Uterus (tissue), 3 donors: ENCODE measurements at regions not wholly inside any gene's neighbourhood (a gene's known extent, or its start where the extent isn't known, plus 50 kb on each side); places are given as distances from the start of the nearest gene placed in this dataset.

Source experiments
- DNase-seq, 2 donors: peaks; one replicate each; pipeline ENCODE4 v3.0.0-alpha.2; 2019 to 2020
- H3K27ac ChIP-seq, 2 donors: fragments of 200-600 bp; sonication (generic); 1 replicate in 1 of 2; 2 replicates in 1 of 2; pipeline ENCODE4 v1.5.1; 2016 to 2018
- H3K27me3 ChIP-seq, 2 donors: fragments of 200-600 bp; sonication (generic); one replicate each; pipeline ENCODE4 v1.5.1; 2018 to 2019; ENCODE audit warnings: control low read depth in 1 of 2
- H3K36me3 ChIP-seq, 2 donors: fragments of 200-600 bp; sonication (generic); one replicate each; pipeline ENCODE4 v1.5.1; 2019; ENCODE audit warnings: control low read depth in 1 of 2
- H3K4me1 ChIP-seq, 2 donors: fragments of 200-600 bp; sonication (generic); one replicate each; pipeline ENCODE4 v1.5.1; 2018 to 2019; ENCODE audit warnings: control low read depth in 1 of 2
- H3K4me3 ChIP-seq, 2 donors: fragments of 200-600 bp; sonication (generic); 1 replicate in 1 of 2; 2 replicates in 1 of 2; pipeline ENCODE4 v1.5.1; 2018 to 2019; ENCODE audit warnings: mild to moderate bottlenecking in 1 of 2
- H3K9me3 ChIP-seq, 2 donors: fragments of 200-600 bp; sonication (generic); one replicate each; pipeline ENCODE4 v1.5.1; 2019; ENCODE audit warnings: control low read depth in 1 of 2
- POLR2A ChIP-seq, 2 donors: fragments of 450-650 bp; IDR thresholded peaks; one replicate each; pipeline ENCODE4 v1.6.1; 2016; ENCODE audit warnings: antibody characterized with exemption in 2 of 2, mild to moderate bottlenecking in 1 of 2, moderate library complexity in 1 of 2
- intact Hi-C: fragments of 100-400 bp; cut with DNase I; formaldehyde crosslinking; loops from one replicate; pipeline ENCODE4 v1.15.1; 2023; ENCODE audit warnings: low total_unique reads
- TF ChIP-seq, protein P1 (sequence below), 4 experiments: fragments of 200-600 bp in 2 of 4; fragments of 450-650 bp in 2 of 4; sonication (generic) in 2 of 4; IDR thresholded peaks; one replicate each; pipeline ENCODE4 v1.5.1; 2016 to 2019; ENCODE audit warnings: antibody characterized with exemption in 4 of 4, mild to moderate bottlenecking in 2 of 4, moderate library complexity in 1 of 4
- donor health status: DM: yes; HTN: yes; CAD: no.

DNA sequence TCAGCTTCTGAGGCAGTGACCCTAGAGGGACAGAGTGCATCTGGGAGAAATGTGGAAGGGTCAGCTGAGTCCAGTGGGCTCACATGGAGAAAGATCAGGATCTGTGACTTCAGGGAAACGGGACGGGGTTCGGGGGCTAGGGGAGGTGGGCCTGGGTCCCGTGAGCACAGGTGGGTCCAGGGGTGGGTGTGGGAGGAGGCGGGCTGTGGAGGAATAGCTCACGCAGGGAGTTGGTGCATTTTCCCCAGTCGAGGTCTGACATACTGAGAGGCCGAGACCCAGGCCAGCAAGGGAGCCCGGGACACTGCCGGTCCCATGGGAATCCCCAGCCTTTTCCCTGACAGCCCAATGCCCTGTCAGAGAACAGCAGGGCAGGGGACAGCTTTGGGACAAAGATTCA is 93.1 kb downstream of the TNFAIP2 start:
- H3K27ac ChIP-seq: no peak overlapping the region
- no peak for DNase-seq
- no peaks in the 10 kb centered on the region for H3K9me3 ChIP-seq
- intact Hi-C loops: no loop called here
- peaks cover 0 to 5% of the 10 kb centered on the region in 2 donors for H3K4me1 ChIP-seq
- H3K4me3 ChIP-seq: no peak overlapping the region
- no peak for TF ChIP-seq POLR2A (IDR thresholded peaks at IDR 0.05)
- TF ChIP-seq, protein P1, sequence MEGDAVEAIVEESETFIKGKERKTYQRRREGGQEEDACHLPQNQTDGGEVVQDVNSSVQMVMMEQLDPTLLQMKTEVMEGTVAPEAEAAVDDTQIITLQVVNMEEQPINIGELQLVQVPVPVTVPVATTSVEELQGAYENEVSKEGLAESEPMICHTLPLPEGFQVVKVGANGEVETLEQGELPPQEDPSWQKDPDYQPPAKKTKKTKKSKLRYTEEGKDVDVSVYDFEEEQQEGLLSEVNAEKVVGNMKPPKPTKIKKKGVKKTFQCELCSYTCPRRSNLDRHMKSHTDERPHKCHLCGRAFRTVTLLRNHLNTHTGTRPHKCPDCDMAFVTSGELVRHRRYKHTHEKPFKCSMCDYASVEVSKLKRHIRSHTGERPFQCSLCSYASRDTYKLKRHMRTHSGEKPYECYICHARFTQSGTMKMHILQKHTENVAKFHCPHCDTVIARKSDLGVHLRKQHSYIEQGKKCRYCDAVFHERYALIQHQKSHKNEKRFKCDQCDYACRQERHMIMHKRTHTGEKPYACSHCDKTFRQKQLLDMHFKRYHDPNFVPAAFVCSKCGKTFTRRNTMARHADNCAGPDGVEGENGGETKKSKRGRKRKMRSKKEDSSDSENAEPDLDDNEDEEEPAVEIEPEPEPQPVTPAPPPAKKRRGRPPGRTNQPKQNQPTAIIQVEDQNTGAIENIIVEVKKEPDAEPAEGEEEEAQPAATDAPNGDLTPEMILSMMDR (IDR thresholded peaks at IDR 0.05): no peak
- no peaks in the 10 kb centered on the region for H3K27me3 ChIP-seq
- H3K36me3 ChIP-seq: no peaks in the 10 kb centered on the region

DNA sequence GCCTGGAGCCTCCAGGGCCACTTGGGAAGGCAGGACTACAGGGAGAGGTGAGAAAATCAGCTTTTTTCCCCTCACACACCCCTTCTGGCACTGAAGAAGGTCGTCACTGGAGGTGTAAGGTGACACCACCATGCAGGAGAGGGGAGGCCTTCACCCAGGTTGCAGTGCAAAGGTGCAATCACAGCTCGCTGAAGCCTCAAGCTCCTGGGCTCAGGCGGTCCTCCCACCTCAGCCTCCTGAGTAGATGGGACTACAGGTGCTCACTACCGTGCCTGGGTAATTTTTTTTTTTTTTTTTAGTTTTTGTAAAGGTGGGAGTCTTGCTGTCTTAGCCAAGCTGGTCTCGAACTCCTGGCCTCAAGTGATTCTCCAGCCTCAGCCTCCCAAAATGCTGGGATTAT is 93.6 kb downstream of the TNFAIP2 start:
- Histone ChIP-seq H3K4me3 (no peak overlapping the region), H3K36me3 (no peaks in the 10 kb centered on the region), H3K27ac (no peak overlapping the region), H3K4me1 (peaks cover 0 to 5% of the 10 kb centered on the region in 2 donors), H3K9me3 (no peaks in the 10 kb centered on the region), H3K27me3 (no peaks in the 10 kb centered on the region)
- DNase-seq: no peak
- intact Hi-C loops: no loop called here
- TF ChIP-seq, protein P1 (IDR thresholded peaks at IDR 0.05): no peak
- no peak for TF ChIP-seq POLR2A (IDR thresholded peaks at IDR 0.05)

DNA sequence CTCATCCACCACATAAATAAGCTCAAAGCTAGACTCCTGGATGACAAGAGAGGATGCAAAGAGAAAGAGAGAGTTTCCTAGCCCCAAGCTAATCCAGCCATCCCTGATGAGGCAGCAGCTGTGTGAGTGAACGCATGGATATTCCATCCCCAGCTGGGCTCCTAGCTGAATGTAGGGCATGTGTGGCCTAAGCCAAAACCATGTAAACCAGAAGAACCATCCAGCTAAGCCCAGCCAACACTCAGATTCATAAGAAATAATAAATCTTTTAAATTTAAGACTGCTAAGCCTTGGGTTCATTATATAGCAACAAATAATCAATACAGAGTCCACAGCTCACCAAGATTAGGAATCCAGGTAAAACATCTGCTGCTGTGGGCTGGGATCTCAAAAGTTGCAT is 94.3 kb downstream of the TNFAIP2 start:
- Histone ChIP-seq H3K9me3 (no peaks in the 10 kb centered on the region), H3K4me3 (no peak overlapping the region), H3K4me1 (peaks cover 0 to 5% of the 10 kb centered on the region in 2 donors), H3K27ac (no peak overlapping the region), H3K36me3 (no peaks in the 10 kb centered on the region), H3K27me3 (no peaks in the 10 kb centered on the region)
- no peak for TF ChIP-seq POLR2A (IDR thresholded peaks at IDR 0.05)
- TF ChIP-seq, protein P1 (IDR thresholded peaks at IDR 0.05): no peak
- intact Hi-C loops: no loop called here
- no peak for DNase-seq

DNA sequence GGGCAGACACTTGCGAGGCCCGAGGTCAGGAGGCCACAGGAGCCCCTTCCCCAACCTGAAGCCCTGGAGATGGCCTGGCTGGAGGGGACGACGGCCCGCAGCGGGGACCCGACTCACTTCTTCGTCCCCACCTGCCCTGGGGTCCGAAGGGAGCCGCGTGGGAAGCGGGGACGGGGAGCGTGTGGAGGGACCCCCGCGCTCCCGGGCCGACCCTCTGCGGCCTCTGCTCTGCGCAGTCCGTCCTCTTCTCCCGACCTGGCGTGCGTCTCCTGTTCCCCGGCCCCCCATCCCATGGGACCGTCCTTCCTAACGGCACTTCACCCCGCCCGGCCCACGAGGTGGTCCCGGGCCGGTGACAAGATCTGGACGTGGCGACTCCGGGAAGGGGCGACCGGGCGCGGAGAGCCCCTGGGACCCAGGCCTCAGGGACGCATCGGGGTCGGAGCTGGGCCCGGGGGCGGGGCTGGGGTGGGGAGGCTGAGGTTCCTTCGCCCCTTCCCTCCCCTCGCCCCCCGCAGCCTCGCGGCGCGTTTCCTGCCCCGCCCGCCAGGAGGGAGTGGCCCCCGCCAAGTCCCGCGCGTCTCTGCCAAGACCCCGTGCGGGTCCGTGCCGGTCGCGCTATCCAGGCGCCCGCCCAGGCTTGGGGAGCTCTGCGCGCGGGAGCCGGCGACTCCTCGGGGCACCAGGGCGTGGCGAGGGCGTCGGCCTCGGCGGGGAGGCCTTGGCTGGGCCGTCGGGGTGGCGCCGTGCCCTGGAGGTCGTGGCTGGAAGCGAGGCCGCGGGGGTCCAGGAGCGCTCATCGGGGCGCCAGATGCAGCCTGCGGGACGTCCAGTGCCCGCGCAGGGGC is 97.1 kb downstream of the TNFAIP2 start:
- no peak for DNase-seq
- H3K27me3 ChIP-seq: no peaks in the 10 kb centered on the region

More for the DNA sequence above, 97.1 kb downstream of the TNFAIP2 start:
- peak overlapping the region in 1 of 2 donors; percentile 20 for H3K27ac ChIP-seq
- peak overlapping the region; percentile 21 to 36 for H3K4me3 ChIP-seq
- peaks cover 0 to 5% of the 10 kb centered on the region in 2 donors for H3K4me1 ChIP-seq
- intact Hi-C loops: no loop called here
- H3K36me3 ChIP-seq: no peaks in the 10 kb centered on the region
- TF ChIP-seq, protein P1 (IDR thresholded peaks at IDR 0.05): peak in 1 of 4 experiments; percentile 5
- TF ChIP-seq POLR2A (IDR thresholded peaks at IDR 0.05): no peak
- no peaks in the 10 kb centered on the region for H3K9me3 ChIP-seq
